ENCODE measurements at regions not wholly inside any gene's neighbourhood (a gene's known extent, or its start where the extent isn't known, plus 50 kb on each side); places are given as distances from the start of the nearest gene placed in this dataset.

GRCh38 chr6:19896693-19897010 lies 59.5 kb downstream of the ID4 start:
- TF ChIP-seq CTCF (IDR thresholded peaks at IDR 0.05 in 4 of 5, conservative IDR thresholded peaks at IDR 0.05 in 1 of 5) (no peak), POLR2A (IDR thresholded peaks at IDR 0.05) (no peak)
